Parathyroid adenoma (tissue), 2 donors: ENCODE measurements at regions not wholly inside any gene's neighbourhood (a gene's known extent, or its start where the extent isn't known, plus 50 kb on each side); places are given as distances from the start of the nearest gene placed in this dataset.
"Not testable (repeated sequence)": the region's sequence is repeated elsewhere in the genome, so short reads cannot be mapped to it uniquely, and the experiment has no call there.

Source experiments
- H2AFZ ChIP-seq: fragments of 300-600 bp; sonication (generic); one replicate; pipeline ENCODE4 v1.7.0; 2017; ENCODE audit warnings: antibody characterized with exemption, mild to moderate bottlenecking
- H3K27ac ChIP-seq: fragments of 300-600 bp; sonication (generic); one replicate; pipeline ENCODE4 v1.7.0; 2017
- H3K27me3 ChIP-seq: fragments of 300-600 bp; sonication (generic); one replicate; pipeline ENCODE4 v1.7.0; 2017; ENCODE audit warnings: low read length; ENCODE audit not compliant: control insufficient read depth, insufficient read depth
- H3K36me3 ChIP-seq: fragments of 300-600 bp; sonication (generic); one replicate; pipeline ENCODE4 v1.7.0; 2017; ENCODE audit warnings: low read length; ENCODE audit not compliant: control insufficient read depth, insufficient read depth
- H3K4me1 ChIP-seq: fragments of 300-600 bp; sonication (generic); one replicate; pipeline ENCODE4 v1.7.0; 2017; ENCODE audit warnings: control low read depth
- H3K4me2 ChIP-seq: fragments of 300-600 bp; sonication (generic); one replicate; pipeline ENCODE4 v1.7.0; 2017; ENCODE audit warnings: low read length
- H3K4me3 ChIP-seq: fragments of 300-600 bp; sonication (generic); one replicate; pipeline ENCODE4 v1.7.0; 2017; ENCODE audit warnings: low read depth, low read length
- H3K79me2 ChIP-seq: fragments of 300-600 bp; sonication (generic); one replicate; pipeline ENCODE4 v1.7.0; 2017; ENCODE audit warnings: control low read depth
- H3K9ac ChIP-seq: fragments of 300-600 bp; sonication (generic); one replicate; pipeline ENCODE4 v1.7.0; 2017; ENCODE audit warnings: mild to moderate bottlenecking
- H3K9me3 ChIP-seq: fragments of 300-600 bp; sonication (generic); one replicate; pipeline ENCODE4 v1.7.0; 2017; ENCODE audit warnings: low read length; ENCODE audit not compliant: control insufficient read depth
- donor health status: primary hyperparathyroidism.

DNA sequence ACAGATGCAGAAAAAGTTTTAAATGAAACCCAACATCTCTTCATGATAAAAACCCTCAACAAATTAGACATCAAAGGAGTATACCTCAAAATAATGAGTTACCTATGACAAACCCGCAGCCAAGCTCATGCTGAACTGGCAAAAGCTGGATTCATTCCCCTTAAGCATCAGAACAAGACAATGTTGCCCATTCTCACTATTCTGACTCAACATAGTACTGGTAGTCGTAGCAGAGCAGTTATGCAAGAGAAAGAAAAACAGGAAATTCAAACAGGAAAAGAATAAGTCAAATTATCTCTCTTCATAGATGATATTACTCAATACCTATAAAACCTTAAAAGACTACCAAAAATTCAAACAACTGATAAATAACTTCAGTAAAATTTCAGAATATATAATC is 115.0 kb downstream of the LIMS4 start:
- not testable (repeated sequence) for H3K36me3 ChIP-seq, H3K79me2 ChIP-seq, H3K27me3 ChIP-seq

DNA sequence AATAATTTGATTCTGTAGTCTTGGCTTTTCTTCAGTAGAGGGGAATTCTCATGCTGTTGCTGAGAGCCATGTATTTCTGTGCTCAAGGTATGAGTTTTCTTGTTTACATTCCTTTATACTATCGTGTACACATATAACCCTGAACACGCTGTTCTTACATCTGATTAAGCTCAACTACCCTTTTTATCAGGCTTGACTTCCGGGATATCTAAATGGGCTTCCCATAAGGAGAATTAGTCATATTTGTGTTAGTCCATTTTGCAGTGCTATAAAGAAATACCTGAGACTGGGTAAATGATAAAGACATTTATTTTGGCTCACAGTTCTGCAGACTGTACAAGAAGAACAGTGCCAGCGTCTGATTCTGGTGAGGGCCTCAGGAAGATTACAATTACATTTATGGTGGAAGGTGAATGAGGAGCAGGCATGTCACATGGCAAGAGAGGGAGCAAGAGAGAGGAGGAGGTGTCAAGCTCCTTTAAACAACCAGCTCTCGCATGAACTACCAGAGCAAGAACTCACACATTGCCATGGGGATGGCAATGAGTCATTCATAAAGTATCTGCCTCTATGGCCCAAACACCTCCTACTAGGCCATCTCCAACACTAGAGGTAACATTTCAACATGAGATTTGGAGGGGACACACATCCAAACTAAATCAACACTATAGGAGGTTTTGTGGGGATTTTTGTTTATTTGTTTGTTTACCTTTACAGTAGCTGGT is 118.2 kb downstream of the LIMS4 start:
- H3K4me1 ChIP-seq, H3K27me3 ChIP-seq, H3K9me3 ChIP-seq, H3K9ac ChIP-seq, H3K27ac ChIP-seq, H3K4me2 ChIP-seq, H3K79me2 ChIP-seq, H2AFZ ChIP-seq, H3K4me3 ChIP-seq, H3K36me3 ChIP-seq: not testable (repeated sequence)

More for the DNA sequence above, 115.0 kb downstream of the LIMS4 start:
- not testable (repeated sequence) for H3K4me1 ChIP-seq, H3K9ac ChIP-seq, H3K4me3 ChIP-seq, H3K9me3 ChIP-seq, H3K27ac ChIP-seq, H3K4me2 ChIP-seq, H2AFZ ChIP-seq

DNA sequence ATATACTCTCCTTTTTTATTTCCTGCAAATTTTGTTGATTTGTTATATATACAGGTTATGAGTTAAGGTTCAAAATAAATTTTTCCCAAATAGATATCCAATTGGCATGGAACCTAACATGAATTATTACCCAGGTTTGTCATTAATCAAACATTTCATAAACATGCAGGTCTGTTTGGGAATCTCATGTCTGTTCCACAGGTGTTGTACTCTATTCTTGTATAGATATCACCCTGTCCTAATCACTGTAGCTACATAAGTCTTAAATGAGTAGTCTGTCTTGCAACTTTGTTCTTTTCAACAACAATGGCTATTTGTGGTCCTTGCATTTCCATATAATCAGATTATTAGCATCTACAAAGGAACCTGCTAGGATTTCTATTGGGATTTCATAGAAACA is 121.9 kb downstream of the LIMS4 start:
- H2AFZ ChIP-seq: not testable (repeated sequence)

DNA sequence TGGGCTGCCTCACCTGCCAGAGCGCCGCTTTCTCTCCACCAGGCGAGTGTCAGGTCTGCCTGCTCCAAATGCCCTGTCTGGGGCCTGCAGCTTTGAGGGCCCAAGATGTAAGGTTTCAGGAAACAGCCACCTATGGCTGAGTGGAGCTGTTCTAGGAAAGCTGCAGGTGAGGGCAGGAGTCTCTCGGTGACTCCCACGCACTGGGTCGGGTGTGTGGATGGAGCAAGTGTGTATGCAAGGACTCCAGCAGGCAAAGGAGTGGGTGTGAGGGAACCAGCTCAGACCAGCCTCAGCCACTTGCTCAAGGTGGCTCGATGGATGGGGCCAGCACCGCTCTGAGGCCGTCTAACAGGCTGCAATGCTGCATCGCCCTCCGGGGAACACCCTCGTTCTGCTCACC is 123.7 kb downstream of the LIMS4 start:
- not testable (repeated sequence) for H3K27ac ChIP-seq, H3K4me1 ChIP-seq, H3K9ac ChIP-seq, H3K27me3 ChIP-seq, H3K4me3 ChIP-seq, H3K9me3 ChIP-seq, H3K4me2 ChIP-seq, H3K36me3 ChIP-seq, H3K79me2 ChIP-seq, H2AFZ ChIP-seq

More for the DNA sequence above, 121.9 kb downstream of the LIMS4 start:
- not testable (repeated sequence) for H3K27ac ChIP-seq, H3K9me3 ChIP-seq, H3K4me2 ChIP-seq, H3K27me3 ChIP-seq, H3K4me3 ChIP-seq, H3K36me3 ChIP-seq, H3K4me1 ChIP-seq, H3K79me2 ChIP-seq, H3K9ac ChIP-seq

DNA sequence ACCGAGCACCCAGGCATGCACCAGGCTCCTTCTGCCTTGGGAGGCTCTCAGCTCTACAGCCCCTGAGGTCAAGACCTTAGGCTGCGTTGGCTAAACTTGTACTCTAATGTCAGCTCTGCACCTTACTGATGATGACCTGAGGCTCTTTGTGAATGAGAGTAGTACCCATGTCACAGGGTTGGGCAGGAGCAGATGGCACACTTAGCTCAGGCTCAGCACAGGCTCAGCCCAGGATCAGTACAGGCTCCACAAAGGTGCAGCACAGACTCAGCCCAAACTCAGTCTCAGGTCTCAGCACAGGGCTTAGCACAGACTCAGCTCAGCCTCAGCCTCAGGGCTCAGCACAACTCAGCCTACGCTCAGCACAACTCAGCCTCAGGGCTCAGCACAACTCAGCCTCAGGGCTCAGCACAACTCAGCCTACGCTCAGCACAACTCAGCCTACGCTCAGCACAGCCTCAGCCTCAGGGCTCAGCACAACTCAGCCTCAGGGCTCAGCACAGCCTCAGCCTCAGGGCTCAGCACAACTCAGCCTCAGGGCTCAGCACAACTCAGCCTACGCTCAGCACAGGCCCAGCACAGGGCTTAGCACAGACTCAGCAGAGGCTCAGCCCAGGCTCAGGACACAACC is 128.1 kb downstream of the LIMS4 start:
- H3K4me1 ChIP-seq, H3K4me2 ChIP-seq, H3K9ac ChIP-seq, H3K9me3 ChIP-seq, H3K79me2 ChIP-seq, H3K27me3 ChIP-seq, H3K27ac ChIP-seq, H3K36me3 ChIP-seq, H3K4me3 ChIP-seq, H2AFZ ChIP-seq: not testable (repeated sequence)

DNA sequence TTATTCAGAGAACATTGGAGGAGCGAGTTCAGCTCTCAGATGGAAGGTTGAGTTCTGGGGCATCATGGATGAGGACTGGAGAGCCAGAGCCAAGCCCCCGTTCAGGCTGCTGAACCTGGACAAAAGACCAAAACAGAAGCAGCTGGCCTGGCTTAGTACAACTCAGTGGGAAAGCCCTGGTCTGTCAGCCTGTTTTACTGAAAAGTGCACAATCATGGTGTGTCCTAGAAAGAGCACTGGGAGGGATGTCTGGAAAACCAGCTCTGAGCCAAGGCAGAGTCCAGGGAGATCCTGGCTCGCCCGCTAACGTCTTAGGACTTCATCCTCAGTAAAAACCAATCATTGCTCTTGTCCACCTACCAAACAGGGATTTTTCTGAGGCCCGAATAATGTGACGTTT is 129.7 kb upstream of the MTLN start:
- not testable (repeated sequence) for H3K27ac ChIP-seq

DNA sequence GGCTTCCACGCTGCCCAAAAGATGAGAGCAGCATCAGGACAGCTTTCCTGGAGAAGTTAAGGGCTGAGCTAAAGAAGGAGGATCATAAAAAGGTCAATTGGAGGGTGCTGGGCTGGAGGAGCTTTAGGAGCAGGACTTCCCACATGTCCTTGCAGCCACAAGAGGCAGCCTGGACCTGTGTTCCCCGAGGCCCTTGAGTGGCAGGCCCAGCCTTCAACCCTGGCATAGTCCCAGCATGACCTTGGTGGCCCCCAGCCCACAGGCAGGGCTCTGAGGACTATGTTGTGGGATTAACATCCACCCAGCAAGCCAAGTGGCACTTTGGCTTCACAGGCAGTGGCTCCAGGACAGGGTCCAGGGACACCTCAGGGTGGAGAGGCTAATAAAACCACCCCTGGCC is 126.8 kb upstream of the MTLN start:
- not testable (repeated sequence) for H3K79me2 ChIP-seq, H3K36me3 ChIP-seq, H3K4me3 ChIP-seq, H3K9ac ChIP-seq, H3K27ac ChIP-seq, H3K27me3 ChIP-seq, H3K4me1 ChIP-seq, H3K9me3 ChIP-seq, H2AFZ ChIP-seq, H3K4me2 ChIP-seq

More for the DNA sequence above, 129.7 kb upstream of the MTLN start:
- H3K27me3 ChIP-seq, H3K4me1 ChIP-seq, H2AFZ ChIP-seq, H3K79me2 ChIP-seq, H3K9ac ChIP-seq, H3K4me2 ChIP-seq, H3K36me3 ChIP-seq, H3K9me3 ChIP-seq, H3K4me3 ChIP-seq: not testable (repeated sequence)

DNA sequence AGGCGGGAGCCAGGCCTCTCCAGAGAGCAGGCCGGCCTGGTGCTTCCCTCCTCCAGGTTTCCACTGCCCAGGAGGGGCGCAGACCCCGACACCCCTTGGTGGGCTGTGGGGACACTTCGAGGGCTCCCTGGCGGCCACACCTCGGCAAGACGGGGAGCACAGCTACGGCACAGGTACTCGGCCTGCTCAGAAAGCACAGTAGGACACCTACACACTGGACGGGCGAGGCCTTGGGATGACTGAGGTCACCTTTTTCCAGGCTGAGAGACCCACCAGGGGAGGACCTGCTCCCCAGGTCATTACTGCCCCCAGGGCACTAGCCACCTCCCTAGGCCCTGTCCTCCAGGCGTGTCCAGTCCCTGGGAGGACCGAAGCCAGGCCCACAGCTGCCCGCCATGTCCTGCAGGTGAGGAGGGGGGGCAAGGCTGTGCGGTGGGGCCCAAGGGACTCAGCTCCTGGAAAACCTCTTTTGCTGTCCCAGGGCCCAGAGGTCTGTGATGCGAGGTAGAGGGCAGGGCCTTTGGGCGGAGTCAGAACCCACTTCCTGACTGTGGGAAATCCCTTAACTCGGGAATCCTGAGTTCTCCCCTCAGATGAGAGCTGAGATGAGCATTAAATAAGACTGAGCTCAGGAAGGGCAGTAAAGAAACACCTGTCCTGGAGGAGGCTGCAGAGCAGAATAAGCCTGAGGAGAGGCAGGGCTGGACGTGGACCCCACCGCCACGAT is 126.1 kb upstream of the MTLN start:
- H3K4me2 ChIP-seq, H3K9me3 ChIP-seq, H3K27me3 ChIP-seq, H2AFZ ChIP-seq, H3K27ac ChIP-seq, H3K79me2 ChIP-seq, H3K36me3 ChIP-seq, H3K4me3 ChIP-seq, H3K4me1 ChIP-seq, H3K9ac ChIP-seq: not testable (repeated sequence)

DNA sequence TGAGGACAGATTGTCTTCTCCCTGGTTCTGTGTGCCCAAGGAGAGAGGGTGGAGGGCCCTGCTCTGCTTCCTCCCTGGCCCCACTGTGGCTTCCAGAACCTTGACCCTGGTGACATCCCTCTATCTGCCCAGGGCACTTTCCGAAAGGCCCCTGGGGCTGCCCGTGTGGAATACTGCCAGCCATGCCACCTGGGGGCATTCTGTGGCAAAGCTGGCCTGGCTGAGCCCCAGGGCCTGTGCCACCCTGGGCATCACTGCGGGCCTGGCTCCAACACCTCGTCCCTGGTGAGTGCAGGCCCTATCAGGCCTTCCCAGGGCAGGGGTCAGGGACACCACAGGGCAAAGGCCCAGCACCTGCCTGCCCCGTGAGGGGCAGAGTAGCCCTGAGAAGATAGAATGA is 123.7 kb upstream of the MTLN start:
- not testable (repeated sequence) for H3K36me3 ChIP-seq, H3K9ac ChIP-seq, H3K4me1 ChIP-seq, H2AFZ ChIP-seq, H3K4me2 ChIP-seq, H3K27ac ChIP-seq, H3K4me3 ChIP-seq, H3K9me3 ChIP-seq, H3K79me2 ChIP-seq, H3K27me3 ChIP-seq

DNA sequence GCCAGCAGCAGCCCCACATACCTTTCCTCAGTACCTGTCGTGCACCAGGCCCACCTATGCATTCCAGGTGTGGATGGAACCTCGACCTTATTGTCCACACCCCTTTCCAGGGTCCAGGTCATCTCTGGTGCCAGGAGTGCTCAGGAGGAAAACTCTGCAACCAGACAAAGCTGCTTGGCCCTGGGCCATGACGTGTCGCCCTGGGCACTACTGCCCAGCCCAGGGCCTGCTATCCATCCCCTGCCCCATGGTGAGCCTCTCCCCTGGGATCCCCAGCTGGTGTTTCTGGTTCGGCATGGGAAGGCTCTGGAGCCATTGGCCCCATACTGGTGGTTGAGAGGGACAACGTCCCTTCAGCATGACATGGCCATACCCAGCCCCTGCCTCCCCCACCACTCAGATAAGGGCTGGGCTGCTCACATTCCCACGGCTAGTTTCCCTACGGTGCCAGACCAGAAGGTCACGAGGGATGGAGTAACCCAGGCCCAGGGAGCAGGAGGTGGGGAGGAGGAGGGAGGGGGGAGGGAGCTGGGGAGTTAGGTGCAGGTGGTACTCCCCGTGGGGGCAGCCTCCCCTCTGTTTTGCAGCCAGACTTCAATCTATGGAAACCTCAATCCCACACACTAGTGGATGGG is 123.2 kb upstream of the MTLN start:
- not testable (repeated sequence) for H3K27ac ChIP-seq, H3K4me2 ChIP-seq, H3K79me2 ChIP-seq, H3K36me3 ChIP-seq, H2AFZ ChIP-seq, H3K9me3 ChIP-seq, H3K4me1 ChIP-seq, H3K4me3 ChIP-seq, H3K27me3 ChIP-seq, H3K9ac ChIP-seq
